Trophoblast cell (in vitro differentiated cells and primary cell): ENCODE measurements at regions not wholly inside any gene's neighbourhood (a gene's known extent, or its start where the extent isn't known, plus 50 kb on each side); places are given as distances from the start of the nearest gene placed in this dataset.

Source experiments
- DNase-seq, 2 donors: peaks; one replicate each; pipeline ENCODE4 v3.0.0-alpha.2; 2016
- H2AFZ ChIP-seq: 2 replicates; pipeline ENCODE4 v1.6.1; 2013; ENCODE audit warnings: low read length, moderate library complexity, mild to moderate bottlenecking; ENCODE audit not compliant: insufficient read depth, poor library complexity
- H2AK5ac ChIP-seq: 2 replicates; pipeline ENCODE4 v1.6.1; 2013; ENCODE audit warnings: mild to moderate bottlenecking, low read length
- H2BK120ac ChIP-seq: 2 replicates; pipeline ENCODE4 v1.6.1; 2013; ENCODE audit warnings: low read length, mild to moderate bottlenecking, moderate library complexity; ENCODE audit not compliant: insufficient read depth, poor library complexity
- H2BK12ac ChIP-seq: 2 replicates; pipeline ENCODE4 v1.6.1; 2013; ENCODE audit warnings: mild to moderate bottlenecking, low read length, moderate library complexity
- H2BK5ac ChIP-seq: 2 replicates; pipeline ENCODE4 v1.6.1; 2013; ENCODE audit warnings: low read length, low read depth, moderate library complexity, mild to moderate bottlenecking; ENCODE audit not compliant: poor library complexity
- H3K14ac ChIP-seq: 2 replicates; pipeline ENCODE4 v1.6.1; 2013; ENCODE audit warnings: mild to moderate bottlenecking, low read length
- H3K18ac ChIP-seq: 2 replicates; pipeline ENCODE4 v1.6.1; 2013; ENCODE audit warnings: mild to moderate bottlenecking, low read length
- H3K23ac ChIP-seq: 2 replicates; pipeline ENCODE4 v1.6.1; 2013; ENCODE audit warnings: low read length
- H3K27ac ChIP-seq: 2 replicates; pipeline ENCODE4 v1.5.1; 2013; ENCODE audit warnings: low read depth, mild to moderate bottlenecking, inconsistent platforms, low read length, moderate library complexity
- H3K27me3 ChIP-seq: 2 replicates; pipeline ENCODE4 v1.6.1; 2013; ENCODE audit warnings: inconsistent platforms, mild to moderate bottlenecking, low read length, moderate library complexity; ENCODE audit not compliant: insufficient read depth
- H3K36me3 ChIP-seq, 2 experiments: 1 replicate in 1 of 2; 2 replicates in 1 of 2; pipeline ENCODE4 v1.6.1; 2013; ENCODE audit warnings: low read length in 2 of 2, mild to moderate bottlenecking in 2 of 2, moderate library complexity in 1 of 2; ENCODE audit not compliant: insufficient read depth in 2 of 2, control insufficient read depth in 1 of 2
- H3K4ac ChIP-seq: 2 replicates; pipeline ENCODE4 v1.6.1; 2013; ENCODE audit warnings: low read depth, mild to moderate bottlenecking, low read length, moderate library complexity
- H3K4me1 ChIP-seq, 2 experiments: 1 replicate in 1 of 2; 2 replicates in 1 of 2; pipeline ENCODE4 v1.6.1; 2013; ENCODE audit warnings: low read length in 2 of 2, mild to moderate bottlenecking in 2 of 2, moderate library complexity in 1 of 2; ENCODE audit not compliant: insufficient read depth in 2 of 2, control insufficient read depth in 1 of 2
- H3K4me2 ChIP-seq: 2 replicates; pipeline ENCODE4 v1.6.1; 2013; ENCODE audit warnings: inconsistent platforms, mild to moderate bottlenecking, low read length, moderate library complexity
- H3K4me3 ChIP-seq: 2 replicates; pipeline ENCODE4 v1.5.1; 2013; ENCODE audit warnings: mild to moderate bottlenecking, low read depth, low read length, inconsistent platforms
- H3K79me1 ChIP-seq: one replicate; pipeline ENCODE4 v1.6.1; 2013; ENCODE audit warnings: low read length
- H3K79me2 ChIP-seq: 2 replicates; pipeline ENCODE4 v1.6.1; 2013; ENCODE audit warnings: low read length, mild to moderate bottlenecking; ENCODE audit not compliant: control insufficient read depth, insufficient read depth, poor library complexity
- H3K9ac ChIP-seq: 2 replicates; pipeline ENCODE4 v1.6.1; 2013; ENCODE audit warnings: mild to moderate bottlenecking, low read length
- H3K9me3 ChIP-seq: 2 replicates; pipeline ENCODE4 v1.6.1; 2013; ENCODE audit warnings: low read depth, mild to moderate bottlenecking, control low read depth, inconsistent platforms, low read length; ENCODE audit not compliant: insufficient read depth
- H4K12ac ChIP-seq: 2 replicates; pipeline ENCODE4 v1.6.1; 2013; ENCODE audit warnings: low read depth, mild to moderate bottlenecking, low read length, moderate library complexity
- H4K8ac ChIP-seq: 2 replicates; pipeline ENCODE4 v1.6.1; 2013; ENCODE audit warnings: low read depth, mild to moderate bottlenecking, low read length, moderate library complexity
- H4K91ac ChIP-seq: one replicate; pipeline ENCODE4 v1.6.1; 2013; ENCODE audit warnings: low read depth, mild to moderate bottlenecking, low read length, moderate library complexity
- WGBS: extraction: QIAGEN DNeasy Blood & Tissue Kit; methylation state at CpG from one replicate; pipeline ENCODE4 v1.1.7; 2013; ENCODE audit warnings: missing lambda C conversion rate; ENCODE audit not compliant: insufficient read length, insufficient coverage; ENCODE audit errors: extremely low coverage; 5-methylcytosine and 5-hydroxymethylcytosine counted together

- Histone ChIP-seq H2AK5ac (no peak overlapping the region), H3K79me1 (no peaks in the 10 kb centered on the region), H3K4me3 (no peak overlapping the region), H3K4me1 (no peaks in the 10 kb centered on the region), H3K4me2 (no peak overlapping the region), H4K8ac (no peak overlapping the region), H3K18ac (no peak overlapping the region), H3K9ac (no peak overlapping the region), H3K79me2 (no peaks in the 10 kb centered on the region), H2BK120ac (no peak overlapping the region), H2AFZ (no peak overlapping the region), H3K14ac (no peak overlapping the region), H3K9me3 (no peaks in the 10 kb centered on the region), H3K36me3 (no peaks in the 10 kb centered on the region), H4K12ac (no peak overlapping the region), H2BK5ac (no peak overlapping the region), H2BK12ac (no peak overlapping the region), H3K27ac (no peak overlapping the region), H3K23ac (no peak overlapping the region), H3K27me3 (no peaks in the 10 kb centered on the region), H4K91ac (no peak overlapping the region), H3K4ac (no peak overlapping the region)
- whole genome bisulfite sequencing, result no CpG with 5 or more reads among the region's 2 CpGs
- DNase-seq, result no peak
These were observed 223.9 kb downstream of the MFSD1 start for GRCh38 chr3:159025733-159026132.

DNA sequence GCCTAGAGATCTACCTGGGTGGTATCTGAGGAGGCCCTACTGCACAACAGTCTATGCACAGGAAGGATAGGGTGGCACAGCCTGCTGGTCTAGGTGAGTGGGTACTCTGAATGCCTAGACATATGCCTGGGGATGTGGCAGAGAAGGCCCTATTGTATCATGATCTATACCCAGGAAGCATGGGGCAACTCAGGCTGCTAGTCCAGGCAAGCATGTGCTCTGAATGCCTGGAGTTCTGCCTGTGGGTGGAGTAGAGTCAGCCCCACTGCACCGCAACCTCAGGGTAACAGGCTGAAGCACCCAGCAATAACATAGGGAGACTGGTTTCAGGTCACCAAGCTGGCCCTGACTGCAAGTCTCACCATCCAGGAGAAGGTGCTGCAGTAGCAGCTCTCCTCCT is 224.7 kb downstream of the MFSD1 start:
- no peak overlapping the region for H2BK12ac ChIP-seq
- H3K4ac ChIP-seq, result no peak overlapping the region
- H4K91ac ChIP-seq, result no peak overlapping the region
- no peak overlapping the region for H3K18ac ChIP-seq
- H4K12ac ChIP-seq, result no peak overlapping the region
- H3K4me2 ChIP-seq, result no peak overlapping the region
- H3K36me3 ChIP-seq, result no peaks in the 10 kb centered on the region
- no peak overlapping the region for H2AK5ac ChIP-seq
- H4K8ac ChIP-seq, result no peak overlapping the region
- H3K14ac ChIP-seq, result no peak overlapping the region
- WGBS, result no CpG with 5 or more reads among the region's 1 CpG
- DNase-seq, result no peak
- no peak overlapping the region for H2BK5ac ChIP-seq
- no peak overlapping the region for H2AFZ ChIP-seq
- no peaks in the 10 kb centered on the region for H3K9me3 ChIP-seq
- H3K4me3 ChIP-seq, result no peak overlapping the region
- H3K4me1 ChIP-seq, result no peaks in the 10 kb centered on the region
- no peaks in the 10 kb centered on the region for H3K79me1 ChIP-seq
- no peak overlapping the region for H3K9ac ChIP-seq
- no peaks in the 10 kb centered on the region for H3K27me3 ChIP-seq
- H3K27ac ChIP-seq, result no peak overlapping the region
- no peak overlapping the region for H2BK120ac ChIP-seq
- H3K23ac ChIP-seq, result no peak overlapping the region
- no peaks in the 10 kb centered on the region for H3K79me2 ChIP-seq

DNA sequence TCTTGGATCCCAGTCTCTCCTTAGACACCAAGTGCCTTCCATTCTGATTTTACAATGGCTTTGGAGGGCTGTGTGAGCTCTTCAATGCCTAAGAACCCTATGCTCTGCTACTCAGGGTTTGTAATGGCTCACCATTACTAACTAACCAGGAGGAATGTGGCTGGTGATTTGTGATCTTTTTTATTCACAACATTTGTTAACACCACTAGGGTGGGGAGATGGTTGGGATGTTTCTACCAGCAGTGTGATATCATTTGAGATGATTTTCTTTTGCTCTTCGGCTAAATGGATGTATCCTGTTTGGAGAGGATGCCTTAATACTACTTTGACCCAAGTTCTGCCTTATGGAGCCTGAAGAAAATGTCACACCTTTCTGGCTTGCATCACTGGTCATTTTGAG is 226.9 kb downstream of the MFSD1 start:
- no CpG with 5 or more reads among the region's 1 CpG for WGBS
- no peak overlapping the region for H3K14ac ChIP-seq

GRCh38 chr3:159029306-159030026 is 227.6 kb downstream of the MFSD1 start:
- H3K36me3 ChIP-seq, result no peaks in the 10 kb centered on the region
- no peak overlapping the region for H3K4me3 ChIP-seq
- no peak overlapping the region for H2BK12ac ChIP-seq
- no CpG with 5 or more reads among the region's 3 CpGs for WGBS
- no peak overlapping the region for H3K4me2 ChIP-seq
- no peak overlapping the region for H3K9ac ChIP-seq
- no peak for DNase-seq
- no peaks in the 10 kb centered on the region for H3K27me3 ChIP-seq
- H4K91ac ChIP-seq, result no peak overlapping the region
- no peak overlapping the region for H4K8ac ChIP-seq
- H3K79me1 ChIP-seq, result no peaks in the 10 kb centered on the region
- H3K9me3 ChIP-seq, result no peaks in the 10 kb centered on the region
- no peak overlapping the region for H3K4ac ChIP-seq
- H3K18ac ChIP-seq, result no peak overlapping the region
- no peak overlapping the region for H3K23ac ChIP-seq
- no peak overlapping the region for H4K12ac ChIP-seq
- H2AFZ ChIP-seq, result no peak overlapping the region
- no peak overlapping the region for H2AK5ac ChIP-seq
- no peak overlapping the region for H3K14ac ChIP-seq
- H3K27ac ChIP-seq, result no peak overlapping the region
- no peaks in the 10 kb centered on the region for H3K79me2 ChIP-seq
- H2BK5ac ChIP-seq, result no peak overlapping the region
- no peaks in the 10 kb centered on the region for H3K4me1 ChIP-seq
- H2BK120ac ChIP-seq, result no peak overlapping the region

More for the DNA sequence above, 226.9 kb downstream of the MFSD1 start:
- H3K4me1 ChIP-seq, result no peaks in the 10 kb centered on the region
- no peak overlapping the region for H3K23ac ChIP-seq
- no peak overlapping the region for H2AK5ac ChIP-seq
- H3K79me2 ChIP-seq, result no peaks in the 10 kb centered on the region
- no peak overlapping the region for H4K91ac ChIP-seq
- H3K4me3 ChIP-seq, result no peak overlapping the region
- H3K27me3 ChIP-seq, result no peaks in the 10 kb centered on the region
- no peak overlapping the region for H3K27ac ChIP-seq
- H4K8ac ChIP-seq, result no peak overlapping the region
- H3K9me3 ChIP-seq, result no peaks in the 10 kb centered on the region
- no peak overlapping the region for H2BK5ac ChIP-seq
- no peaks in the 10 kb centered on the region for H3K36me3 ChIP-seq
- H3K4me2 ChIP-seq, result no peak overlapping the region
- no peak overlapping the region for H2BK12ac ChIP-seq
- no peaks in the 10 kb centered on the region for H3K79me1 ChIP-seq
- H3K4ac ChIP-seq, result no peak overlapping the region
- no peak overlapping the region for H3K18ac ChIP-seq
- DNase-seq, result no peak
- no peak overlapping the region for H2AFZ ChIP-seq
- H4K12ac ChIP-seq, result no peak overlapping the region
- no peak overlapping the region for H3K9ac ChIP-seq
- no peak overlapping the region for H2BK120ac ChIP-seq
